Activated T-helper 2 cell treated with anti-CD3 and anti-CD28 coated beads, Interferon-gamma antibody, Interleukin-2, Interleukin-4, amounts not matched to agents 10 μg/mL and 5 μg/mL and 100 μg/mL, durations not matched to agents 14 hours and 24 hours and 36 hours (primary cell): ENCODE measurements at regions not wholly inside any gene's neighbourhood (a gene's known extent, or its start where the extent isn't known, plus 50 kb on each side); places are given as distances from the start of the nearest gene placed in this dataset.
"Not testable (repeated sequence)": the region's sequence is repeated elsewhere in the genome, so short reads cannot be mapped to it uniquely, and the experiment has no call there.

ENCODE experiments used
- DNase-seq: peaks from one replicate; pipeline ENCODE4 v3.0.0; 2021; ENCODE audit warnings: low spot score
- H3K27ac Mint-ChIP-seq: one replicate; pipeline ENCODE4 v1.8.0; 2021; ENCODE audit warnings: mixed read lengths
- H3K27me3 Mint-ChIP-seq: one replicate; pipeline ENCODE4 v1.8.0; 2021; ENCODE audit warnings: low read depth, mixed read lengths
- H3K36me3 Mint-ChIP-seq: one replicate; pipeline ENCODE4 v1.8.0; 2021; ENCODE audit warnings: low read depth, mixed read lengths
- H3K4me1 Mint-ChIP-seq: one replicate; pipeline ENCODE4 v1.8.0; 2021; ENCODE audit warnings: low read depth, mixed read lengths
- H3K4me3 Mint-ChIP-seq: one replicate; pipeline ENCODE4 v1.8.0; 2021; ENCODE audit warnings: low read depth, mild to moderate bottlenecking, moderate library complexity, mixed read lengths
- H3K9me3 Mint-ChIP-seq: one replicate; pipeline ENCODE4 v1.8.0; 2021; ENCODE audit warnings: mixed read lengths
- intact Hi-C: fragments of 100-400 bp; cut with micrococcal nuclease; formaldehyde crosslinking; loops from one replicate; pipeline ENCODE4 v1.15.1; 2023

DNA sequence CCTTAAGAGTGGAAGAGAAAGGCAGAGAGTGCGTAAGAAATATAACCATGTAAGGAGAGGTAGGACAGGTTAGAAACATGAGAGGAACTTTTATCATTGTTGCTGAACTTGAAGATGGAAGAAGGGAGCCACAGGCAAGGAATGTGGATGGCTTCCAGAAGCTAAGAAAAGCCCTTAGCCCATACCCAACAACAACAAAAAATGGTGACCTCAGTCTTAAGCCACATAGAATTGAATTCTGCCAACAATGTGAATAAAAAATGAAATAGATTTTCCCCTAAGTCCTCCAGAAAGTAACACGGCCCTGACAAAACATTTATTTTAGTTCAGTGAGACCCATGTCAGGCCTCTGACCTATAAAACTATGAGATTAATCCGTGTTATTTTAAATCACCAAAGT lies 767.3 kb downstream of the FAM181B start:
- H3K27me3 Mint-ChIP-seq, result no peaks in the 10 kb centered on the region
- no peak for DNase-seq
- H3K27ac Mint-ChIP-seq, result no peak overlapping the region
- H3K4me1 Mint-ChIP-seq, result peaks cover 21% of the 10 kb centered on the region
- no peak overlapping the region for H3K4me3 Mint-ChIP-seq
- H3K9me3 Mint-ChIP-seq, result no peaks in the 10 kb centered on the region
- intact Hi-C loops, result no loop called here
- H3K36me3 Mint-ChIP-seq, result no peaks in the 10 kb centered on the region

DNA sequence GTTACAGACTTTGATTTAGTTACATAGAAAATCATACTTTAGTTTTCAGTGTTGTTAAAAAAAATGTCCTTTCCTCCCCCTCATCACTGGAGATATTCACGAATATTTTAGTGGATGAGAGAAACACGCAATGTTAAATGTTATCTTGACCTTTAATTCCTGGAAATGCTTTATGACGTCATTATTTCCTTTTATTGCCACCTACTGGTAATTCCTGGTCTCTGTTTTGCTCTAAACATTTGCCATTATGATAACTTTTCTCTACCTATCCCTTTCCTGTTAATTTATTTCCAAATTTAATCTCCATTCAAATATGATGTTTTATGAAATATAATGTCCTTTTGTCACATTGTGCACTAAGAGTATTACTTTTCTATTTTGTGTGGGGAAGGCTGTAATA lies 770.6 kb downstream of the FAM181B start:
- Mint-ChIP-seq H3K27ac (no peak overlapping the region), H3K4me1 (peaks cover 26% of the 10 kb centered on the region), H3K4me3 (no peak overlapping the region), H3K27me3 (no peaks in the 10 kb centered on the region), H3K36me3 (no peaks in the 10 kb centered on the region), H3K9me3 (no peaks in the 10 kb centered on the region)
- intact Hi-C loops, result loop anchor here (2.0 to 5.0 kb wide), 3 partner anchors 39 to 176 kb away; no protein-coding TSS in a partner anchor
- no peak for DNase-seq

DNA sequence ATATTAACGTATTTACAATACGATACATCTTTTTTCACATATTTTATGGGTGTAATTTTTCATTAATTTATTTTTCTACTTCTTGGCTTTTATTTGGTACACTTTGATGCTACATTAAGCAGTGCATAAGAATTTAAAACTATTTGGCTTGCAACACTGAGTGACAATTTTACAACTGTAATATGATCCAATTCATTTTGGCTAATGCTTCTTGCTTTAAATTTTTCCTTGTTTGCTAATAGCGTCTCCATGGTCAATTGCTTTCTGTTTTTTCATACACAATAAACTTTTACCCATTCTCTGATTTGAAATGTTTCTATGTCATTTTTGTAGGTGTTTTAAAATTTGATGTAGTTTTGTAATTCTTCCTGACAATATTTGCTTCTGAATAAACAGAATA lies 773.2 kb downstream of the FAM181B start:
- Mint-ChIP-seq H3K27me3 (no peaks in the 10 kb centered on the region), H3K4me3 (no peak overlapping the region), H3K36me3 (no peaks in the 10 kb centered on the region), H3K4me1 (peaks cover 26% of the 10 kb centered on the region), H3K27ac (no peak overlapping the region), H3K9me3 (no peaks in the 10 kb centered on the region)
- intact Hi-C loops, result loop anchor here (5.0 kb wide), 2 partner anchors 42 to 173 kb away; no protein-coding TSS in a partner anchor
- no peak for DNase-seq

DNA sequence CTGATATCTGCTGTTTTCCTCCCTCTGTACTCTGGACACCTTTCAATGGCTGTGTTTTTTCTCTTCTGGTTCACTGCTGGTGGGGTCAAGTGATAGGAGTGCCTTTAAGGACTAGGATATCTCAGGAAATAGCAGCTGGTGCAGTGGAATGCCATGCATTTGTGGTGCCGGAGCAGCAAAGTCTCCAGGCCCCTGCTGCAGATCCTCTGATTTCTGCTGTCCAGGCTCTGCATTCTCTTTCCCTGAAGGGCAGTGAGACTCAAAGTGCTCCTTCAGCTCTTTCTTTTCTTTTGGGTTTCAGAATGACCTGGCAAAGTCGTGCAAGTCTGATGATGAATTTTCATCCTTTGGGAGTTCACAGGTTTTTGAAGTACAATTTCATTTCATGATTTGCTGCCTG lies 774.3 kb downstream of the FAM181B start:
- peaks cover 26% of the 10 kb centered on the region for H3K4me1 Mint-ChIP-seq
- H3K36me3 Mint-ChIP-seq, result no peaks in the 10 kb centered on the region
- DNase-seq, result no peak
- no peak overlapping the region for H3K27ac Mint-ChIP-seq
- H3K4me3 Mint-ChIP-seq, result no peak overlapping the region
- H3K9me3 Mint-ChIP-seq, result no peaks in the 10 kb centered on the region
- no peaks in the 10 kb centered on the region for H3K27me3 Mint-ChIP-seq
- intact Hi-C loops, result no loop called here

DNA sequence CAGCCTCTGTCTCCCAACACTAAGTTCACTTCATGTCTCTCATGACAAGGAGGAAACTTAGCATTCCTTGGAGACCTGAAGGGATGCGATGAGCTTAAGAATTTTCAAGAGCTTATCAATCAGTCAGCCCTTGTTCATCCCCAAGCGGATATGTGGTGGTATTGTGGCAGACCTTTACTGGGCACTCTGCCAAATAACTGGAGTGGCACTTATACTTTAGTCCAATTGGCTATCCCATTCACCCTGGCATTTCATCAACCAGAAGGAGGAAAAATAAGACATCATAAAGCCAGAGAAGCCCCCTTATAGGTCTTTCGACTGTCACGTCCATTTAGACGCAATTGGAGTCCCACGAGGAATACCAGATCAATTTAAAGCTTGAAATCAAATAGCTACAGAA lies 779.4 kb downstream of the FAM181B start:
- H3K36me3 Mint-ChIP-seq, H3K4me1 Mint-ChIP-seq, H3K9me3 Mint-ChIP-seq, H3K27ac Mint-ChIP-seq, H3K27me3 Mint-ChIP-seq, H3K4me3 Mint-ChIP-seq, intact Hi-C loops, DNase-seq: not testable (repeated sequence)

DNA sequence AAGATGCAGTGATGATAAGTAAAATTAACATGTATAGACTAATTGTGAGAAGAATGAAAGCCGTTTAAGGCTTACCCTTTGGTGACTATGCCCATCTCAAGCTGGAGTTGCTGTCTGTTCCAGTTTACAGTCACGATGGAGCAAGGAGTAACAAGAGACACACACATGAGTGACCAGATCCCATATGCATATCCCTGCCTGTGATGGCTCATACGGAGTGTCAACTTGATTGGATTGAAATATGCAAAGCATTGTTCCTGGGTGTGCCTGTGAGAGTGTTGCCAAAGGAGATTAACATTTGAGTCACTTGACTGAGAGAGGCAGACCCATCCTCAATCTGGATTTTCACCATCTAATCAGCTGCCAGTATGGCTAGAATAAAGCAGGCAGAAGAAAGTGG lies 786.8 kb downstream of the FAM181B start:
- Mint-ChIP-seq H3K4me1 (no peaks in the 10 kb centered on the region), H3K36me3 (no peaks in the 10 kb centered on the region)

DNA sequence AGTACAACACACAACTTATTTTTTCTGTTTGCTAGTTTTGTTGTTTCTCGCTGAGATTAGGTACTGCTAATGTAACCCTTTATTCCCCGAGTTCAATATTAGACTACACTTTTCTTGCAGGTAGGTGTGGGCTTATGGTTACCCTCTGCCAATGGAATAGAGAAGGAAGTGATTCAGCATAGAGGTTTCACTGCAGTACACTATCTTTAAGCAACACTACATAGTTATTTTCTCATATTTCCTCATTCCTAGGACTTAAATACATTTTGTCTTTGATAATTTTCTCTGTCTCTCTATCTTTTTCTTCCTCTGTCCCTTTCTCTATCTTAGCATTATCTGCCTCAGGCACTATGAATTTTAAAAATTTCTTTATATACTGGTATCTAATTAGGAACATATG lies 791.0 kb downstream of the FAM181B start:
- Mint-ChIP-seq H3K36me3 (no peaks in the 10 kb centered on the region), H3K4me1 (no peaks in the 10 kb centered on the region), H3K27me3 (no peaks in the 10 kb centered on the region), H3K9me3 (no peaks in the 10 kb centered on the region), H3K4me3 (no peak overlapping the region), H3K27ac (no peak overlapping the region)
- DNase-seq, result no peak
- intact Hi-C loops, result no loop called here

More for the DNA sequence above, 786.8 kb downstream of the FAM181B start:
- no peak overlapping the region for H3K27ac Mint-ChIP-seq
- no peaks in the 10 kb centered on the region for H3K9me3 Mint-ChIP-seq
- DNase-seq, result no peak
- H3K27me3 Mint-ChIP-seq, result no peaks in the 10 kb centered on the region
- no peak overlapping the region for H3K4me3 Mint-ChIP-seq
- intact Hi-C loops, result no loop called here

DNA sequence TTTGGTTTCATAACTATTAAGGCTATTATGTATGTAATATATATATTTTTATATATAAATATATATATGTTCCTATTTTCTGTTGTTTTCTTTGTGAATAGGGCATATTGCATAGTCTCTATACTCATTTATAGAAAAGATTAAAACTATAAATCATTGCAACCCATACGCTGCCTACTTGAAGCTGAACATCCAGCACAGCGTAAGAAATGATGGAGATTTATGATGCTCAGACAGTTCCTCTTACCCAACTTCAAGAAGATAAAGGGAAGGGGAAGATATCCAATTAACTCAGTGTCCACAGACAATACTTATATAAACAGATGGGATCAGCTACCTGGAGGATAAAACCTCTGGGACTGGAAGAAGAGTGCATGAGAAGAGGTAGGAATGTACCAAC lies 791.7 kb downstream of the FAM181B start:
- Mint-ChIP-seq H3K27ac (no peak overlapping the region), H3K4me1 (no peaks in the 10 kb centered on the region), H3K9me3 (no peaks in the 10 kb centered on the region), H3K4me3 (no peak overlapping the region), H3K27me3 (no peaks in the 10 kb centered on the region), H3K36me3 (no peaks in the 10 kb centered on the region)
- intact Hi-C loops, result no loop called here
- no peak for DNase-seq

DNA sequence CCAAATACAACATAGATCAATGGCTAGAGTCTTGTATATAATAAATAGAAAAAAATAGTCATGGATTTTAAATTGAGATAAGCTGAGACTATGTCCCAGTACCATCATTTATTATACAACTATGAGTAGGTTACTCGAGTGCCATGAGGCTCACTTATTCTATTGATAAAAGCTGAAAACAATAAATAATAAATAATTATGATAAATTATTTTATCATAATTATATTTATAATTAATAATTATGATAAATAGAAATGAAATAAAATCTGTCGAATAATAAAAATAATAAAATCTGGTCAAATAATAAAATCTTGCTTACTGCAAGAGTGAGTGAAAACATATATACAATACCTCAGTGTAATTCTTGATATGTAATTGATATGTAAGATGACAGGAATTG lies 801.4 kb downstream of the FAM181B start:
- DNase-seq, result no peak
- intact Hi-C loops, result no loop called here
- Mint-ChIP-seq H3K36me3 (no peaks in the 10 kb centered on the region), H3K4me3 (no peak overlapping the region), H3K27me3 (peaks cover 5% of the 10 kb centered on the region), H3K9me3 (no peaks in the 10 kb centered on the region), H3K4me1 (no peaks in the 10 kb centered on the region), H3K27ac (no peak overlapping the region)

DNA sequence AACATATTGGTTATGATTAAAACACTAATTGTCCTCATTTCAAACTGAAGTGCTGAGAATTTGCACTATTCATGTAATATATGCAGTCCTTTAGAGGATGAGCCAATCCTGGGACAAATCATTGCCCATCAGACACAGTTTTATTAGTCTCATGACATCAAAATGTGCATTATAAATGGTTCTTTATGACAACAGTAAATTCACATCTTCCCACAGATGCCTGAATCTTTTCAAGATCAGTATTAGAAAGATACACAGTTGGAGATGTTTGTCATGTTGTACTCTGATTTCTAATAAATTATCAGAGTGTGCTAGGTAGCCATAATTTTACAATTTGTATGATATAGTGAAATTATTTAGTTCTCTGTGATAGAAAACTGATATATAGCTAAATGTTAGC lies 813.5 kb downstream of the FAM181B start:
- Mint-ChIP-seq H3K27ac (no peak overlapping the region), H3K4me1 (no peaks in the 10 kb centered on the region), H3K36me3 (no peaks in the 10 kb centered on the region), H3K4me3 (no peak overlapping the region), H3K9me3 (no peaks in the 10 kb centered on the region), H3K27me3 (no peaks in the 10 kb centered on the region)
- intact Hi-C loops, result no loop called here
- DNase-seq, result no peak

DNA sequence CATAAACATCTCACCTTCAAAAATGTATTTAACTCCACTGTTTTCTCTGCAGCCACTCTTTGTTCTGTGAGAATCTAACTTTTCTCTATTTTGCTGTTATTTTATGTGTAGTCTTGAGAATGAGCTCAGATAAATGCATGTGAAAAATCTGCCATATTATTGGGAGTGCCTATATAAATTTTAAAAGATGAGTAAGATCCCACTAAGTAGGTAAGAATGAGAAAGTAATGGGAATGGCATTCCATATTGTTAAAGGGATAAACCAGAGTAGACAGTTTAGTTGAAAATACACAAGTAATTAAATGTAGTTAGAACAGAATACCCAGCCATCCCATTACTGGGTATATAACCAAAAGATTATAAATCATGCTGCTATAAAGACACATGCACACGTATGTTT lies 817.2 kb downstream of the FAM181B start:
- no peak overlapping the region for H3K27ac Mint-ChIP-seq
- intact Hi-C loops, result no loop called here
- H3K4me1 Mint-ChIP-seq, result peaks cover 2% of the 10 kb centered on the region
- no peak overlapping the region for H3K4me3 Mint-ChIP-seq
- H3K27me3 Mint-ChIP-seq, result no peaks in the 10 kb centered on the region
- no peaks in the 10 kb centered on the region for H3K9me3 Mint-ChIP-seq
- no peaks in the 10 kb centered on the region for H3K36me3 Mint-ChIP-seq
- DNase-seq, result no peak

DNA sequence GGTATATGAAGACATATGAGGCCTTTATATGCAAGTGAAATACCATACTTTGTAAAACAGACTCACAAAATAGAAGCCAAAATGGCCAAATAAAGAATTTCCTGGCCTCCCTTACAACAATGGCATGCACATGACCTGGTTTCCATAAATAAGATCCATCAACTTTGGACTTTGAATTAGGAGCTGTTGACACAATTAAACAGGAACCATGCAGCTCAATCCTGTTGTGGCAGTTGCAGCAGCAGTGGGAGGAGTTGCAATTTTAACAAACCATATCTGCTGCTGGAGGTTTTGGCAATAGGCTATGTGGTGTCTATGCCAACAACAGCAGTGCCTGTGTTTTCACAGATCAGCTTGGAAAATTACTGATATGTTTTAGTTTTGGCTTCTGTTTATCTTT lies 818.6 kb downstream of the FAM181B start:
- H3K27me3 Mint-ChIP-seq, result no peaks in the 10 kb centered on the region
- no peak for DNase-seq
- no peaks in the 10 kb centered on the region for H3K9me3 Mint-ChIP-seq
- intact Hi-C loops, result no loop called here
- no peak overlapping the region for H3K4me3 Mint-ChIP-seq
- peaks cover 2% of the 10 kb centered on the region for H3K4me1 Mint-ChIP-seq
- no peak overlapping the region for H3K27ac Mint-ChIP-seq
- H3K36me3 Mint-ChIP-seq, result no peaks in the 10 kb centered on the region

DNA sequence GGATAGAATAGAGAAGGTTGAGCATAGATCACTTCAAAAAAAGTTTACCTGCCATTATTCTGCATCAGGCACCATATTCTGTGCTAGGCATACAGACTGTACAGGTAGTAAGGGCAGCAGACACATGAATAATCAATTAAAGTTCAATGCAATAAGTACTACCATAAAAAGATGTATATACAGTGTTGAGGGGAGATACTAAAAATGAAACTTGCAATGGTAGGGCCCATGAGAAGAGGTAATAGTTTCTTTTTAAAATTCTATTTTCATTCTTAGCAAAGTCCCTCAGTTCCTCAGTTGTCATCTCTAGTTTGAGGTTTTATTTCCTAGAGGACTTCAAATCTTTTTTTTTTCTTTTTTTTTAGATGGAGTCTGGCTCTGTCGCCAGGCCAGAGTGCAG lies 819.9 kb downstream of the FAM181B start:
- intact Hi-C loops, result no loop called here
- Mint-ChIP-seq H3K9me3 (no peaks in the 10 kb centered on the region), H3K27ac (no peak overlapping the region), H3K4me1 (peaks cover 2% of the 10 kb centered on the region), H3K27me3 (no peaks in the 10 kb centered on the region), H3K4me3 (no peak overlapping the region), H3K36me3 (no peaks in the 10 kb centered on the region)
- DNase-seq, result no peak

DNA sequence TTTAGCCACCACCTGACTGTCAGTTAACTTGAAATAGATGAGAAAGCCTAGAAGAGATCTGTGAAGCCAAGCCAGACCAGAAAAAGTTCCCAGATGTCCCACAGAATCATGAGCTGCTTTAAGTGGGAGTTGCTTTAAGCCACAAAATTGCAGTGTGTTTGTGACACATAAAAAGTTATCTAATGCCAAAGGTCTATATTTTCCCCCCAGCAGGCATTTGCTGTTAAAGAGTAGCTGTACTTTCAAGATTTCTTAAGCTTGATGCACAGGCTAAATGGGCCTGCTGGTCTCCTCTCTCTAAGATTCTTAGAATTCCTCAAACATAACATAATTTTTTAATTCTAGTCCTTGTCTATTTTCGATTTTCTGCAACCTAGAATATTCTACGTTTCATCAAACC lies 825.7 kb downstream of the FAM181B start:
- no peaks in the 10 kb centered on the region for H3K36me3 Mint-ChIP-seq
- H3K9me3 Mint-ChIP-seq, result no peaks in the 10 kb centered on the region
- DNase-seq, result no peak
- intact Hi-C loops, result no loop called here
- no peaks in the 10 kb centered on the region for H3K27me3 Mint-ChIP-seq
- no peak overlapping the region for H3K4me3 Mint-ChIP-seq
- no peak overlapping the region for H3K27ac Mint-ChIP-seq
- no peaks in the 10 kb centered on the region for H3K4me1 Mint-ChIP-seq
